ENCODE measurements at regions not wholly inside any gene's neighbourhood (a gene's known extent, or its start where the extent isn't known, plus 50 kb on each side); places are given as distances from the start of the nearest gene placed in this dataset.
"Not testable (repeated sequence)": the region's sequence is repeated elsewhere in the genome, so short reads cannot be mapped to it uniquely, and the experiment has no call there.

DNA sequence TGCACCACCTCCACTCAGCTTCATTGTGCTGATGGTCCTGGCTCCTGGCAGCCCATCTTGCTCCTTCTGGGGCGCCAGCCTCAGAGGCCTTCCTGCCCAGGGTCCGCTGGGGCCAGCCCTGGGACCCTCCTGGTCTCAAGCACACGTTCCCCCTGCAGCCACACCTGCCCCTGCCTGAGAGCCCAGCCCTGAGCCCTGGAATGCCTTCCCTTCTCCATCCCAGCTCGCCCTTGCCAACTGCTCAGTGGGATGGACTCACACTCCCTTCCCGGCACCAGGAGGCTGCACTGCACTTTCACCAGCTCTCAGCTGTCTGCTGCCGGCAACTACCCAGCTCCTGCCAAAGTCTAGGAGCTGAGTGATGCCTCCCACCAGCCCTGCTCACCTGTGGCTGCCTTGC lies 100.9 kb downstream of the TMEM121 start:
- H3K18ac ChIP-seq (ENCODE audit: low read length); H3K4me2 ChIP-seq (ENCODE audit: low read length); H3K14ac ChIP-seq (ENCODE audit: low read length); H4K12ac ChIP-seq (ENCODE audit: low read depth, low read length); H3K4ac ChIP-seq (ENCODE audit: low read depth, low read length); H3K4me1 ChIP-seq (ENCODE audit: control insufficient read depth in 1 of 2, insufficient read depth in 2 of 2, low read length in 2 of 2); H4K8ac ChIP-seq (ENCODE audit: low read depth, low read length); H2AK5ac ChIP-seq (ENCODE audit: low read length); DNase-seq; H2BK12ac ChIP-seq (ENCODE audit: low read length); H2BK120ac ChIP-seq (ENCODE audit: insufficient read depth, low read length, poor library complexity); H2BK5ac ChIP-seq (ENCODE audit: low read depth, low read length, poor library complexity); H2AFZ ChIP-seq (ENCODE audit: insufficient read depth, low read length, poor library complexity); H3K4me3 ChIP-seq (ENCODE audit: low read depth, low read length); H4K91ac ChIP-seq (ENCODE audit: low read depth, low read length); H3K36me3 ChIP-seq (ENCODE audit: control insufficient read depth in 1 of 2, insufficient read depth in 2 of 2, low read length in 2 of 2); H3K79me1 ChIP-seq (ENCODE audit: low read length); H3K27me3 ChIP-seq (ENCODE audit: insufficient read depth, low read length); H3K23ac ChIP-seq (ENCODE audit: low read length); H3K27ac ChIP-seq (ENCODE audit: low read depth, low read length); H3K79me2 ChIP-seq (ENCODE audit: control insufficient read depth, insufficient read depth, low read length, poor library complexity); H3K9ac ChIP-seq (ENCODE audit: low read length): not testable (repeated sequence)
- H3K9me3 ChIP-seq (ENCODE audit: insufficient read depth, low read depth, low read length): peaks cover 70% of the 10 kb centered on the region
- no CpG with 5 or more reads among the region's 6 CpGs for WGBS (ENCODE audit: extremely low coverage, insufficient coverage, insufficient read length)

DNA sequence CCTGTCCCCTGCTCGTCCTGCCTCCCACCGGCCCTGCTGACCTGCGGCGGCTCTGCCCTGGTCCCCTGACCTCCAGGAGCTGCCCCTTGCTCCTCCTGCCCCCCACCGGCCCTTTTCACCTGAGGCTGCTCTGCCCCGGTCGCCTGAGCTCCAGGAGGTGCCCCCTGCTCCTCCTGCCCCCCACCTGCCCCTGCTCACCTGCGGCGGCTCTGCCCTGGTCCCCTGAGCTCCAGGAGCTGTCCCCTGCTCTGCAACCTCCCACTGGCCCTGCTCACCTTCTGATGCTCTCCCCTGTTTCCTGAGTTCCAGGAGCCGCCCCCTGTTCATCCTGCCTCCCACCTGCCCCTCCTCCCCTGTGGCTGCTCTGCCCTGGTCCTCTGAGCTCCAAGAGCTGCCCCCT lies 101.3 kb downstream of the TMEM121 start:
- Histone ChIP-seq H2AFZ (ENCODE audit: insufficient read depth, low read length, poor library complexity) (no peak overlapping the region), H3K9ac (ENCODE audit: low read length) (no peak overlapping the region), H3K4me2 (ENCODE audit: low read length) (no peak overlapping the region), H3K9me3 (ENCODE audit: insufficient read depth, low read depth, low read length) (peaks cover 67% of the 10 kb centered on the region), H4K12ac (ENCODE audit: low read depth, low read length) (no peak overlapping the region), H3K23ac (ENCODE audit: low read length) (no peak overlapping the region), H3K4ac (ENCODE audit: low read depth, low read length) (no peak overlapping the region), H2BK5ac (ENCODE audit: low read depth, low read length, poor library complexity) (no peak overlapping the region), H4K91ac (ENCODE audit: low read depth, low read length) (no peak overlapping the region), H3K79me2 (ENCODE audit: control insufficient read depth, insufficient read depth, low read length, poor library complexity) (no peaks in the 10 kb centered on the region), H2BK12ac (ENCODE audit: low read length) (no peak overlapping the region), H4K8ac (ENCODE audit: low read depth, low read length) (no peak overlapping the region), H3K14ac (ENCODE audit: low read length) (no peak overlapping the region), H2BK120ac (ENCODE audit: insufficient read depth, low read length, poor library complexity) (no peak overlapping the region), H3K4me1 (ENCODE audit: control insufficient read depth in 1 of 2, insufficient read depth in 2 of 2, low read length in 2 of 2) (no peaks in the 10 kb centered on the region), H3K79me1 (ENCODE audit: low read length) (no peaks in the 10 kb centered on the region), H3K36me3 (ENCODE audit: control insufficient read depth in 1 of 2, insufficient read depth in 2 of 2, low read length in 2 of 2) (no peaks in the 10 kb centered on the region), H3K27ac (ENCODE audit: low read depth, low read length) (no peak overlapping the region), H2AK5ac (ENCODE audit: low read length) (no peak overlapping the region), H3K18ac (ENCODE audit: low read length) (no peak overlapping the region), H3K4me3 (ENCODE audit: low read depth, low read length) (no peak overlapping the region), H3K27me3 (ENCODE audit: insufficient read depth, low read length) (no peaks in the 10 kb centered on the region)
- DNase-seq: no peak
- WGBS (ENCODE audit: extremely low coverage, insufficient coverage, insufficient read length): no CpG with 5 or more reads among the region's 10 CpGs

DNA sequence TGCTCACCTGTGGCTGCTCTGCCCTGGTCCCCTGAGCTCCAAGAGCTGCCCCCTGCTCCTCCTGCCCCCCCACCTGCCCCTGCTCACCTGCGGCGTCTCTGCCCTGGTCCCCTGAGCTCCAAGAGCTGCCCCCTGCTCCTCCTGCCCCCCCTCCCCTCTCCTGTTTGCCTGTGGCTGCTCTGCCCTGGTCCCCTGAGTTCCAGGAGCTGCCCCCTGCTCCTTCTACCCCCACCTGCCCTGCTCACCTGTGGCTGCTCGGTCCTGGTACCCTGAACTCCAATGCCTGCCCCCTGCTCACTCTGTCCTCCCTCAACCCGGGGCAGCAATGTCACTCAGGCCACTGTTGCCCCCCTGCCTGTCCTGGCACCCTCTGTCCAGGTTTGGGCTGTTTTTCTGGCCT lies 101.7 kb downstream of the TMEM121 start:
- H4K91ac ChIP-seq (ENCODE audit: low read depth, low read length); H3K79me1 ChIP-seq (ENCODE audit: low read length); H3K4ac ChIP-seq (ENCODE audit: low read depth, low read length); H3K4me3 ChIP-seq (ENCODE audit: low read depth, low read length); H3K18ac ChIP-seq (ENCODE audit: low read length); H3K4me2 ChIP-seq (ENCODE audit: low read length); H3K27ac ChIP-seq (ENCODE audit: low read depth, low read length); H2BK5ac ChIP-seq (ENCODE audit: low read depth, low read length, poor library complexity); H3K14ac ChIP-seq (ENCODE audit: low read length); H3K36me3 ChIP-seq (ENCODE audit: control insufficient read depth in 1 of 2, insufficient read depth in 2 of 2, low read length in 2 of 2); H2AFZ ChIP-seq (ENCODE audit: insufficient read depth, low read length, poor library complexity); H3K79me2 ChIP-seq (ENCODE audit: control insufficient read depth, insufficient read depth, low read length, poor library complexity); H3K9ac ChIP-seq (ENCODE audit: low read length); H2BK12ac ChIP-seq (ENCODE audit: low read length); H3K4me1 ChIP-seq (ENCODE audit: control insufficient read depth in 1 of 2, insufficient read depth in 2 of 2, low read length in 2 of 2); H4K8ac ChIP-seq (ENCODE audit: low read depth, low read length); H2AK5ac ChIP-seq (ENCODE audit: low read length); H2BK120ac ChIP-seq (ENCODE audit: insufficient read depth, low read length, poor library complexity); DNase-seq; H3K27me3 ChIP-seq (ENCODE audit: insufficient read depth, low read length); H3K23ac ChIP-seq (ENCODE audit: low read length); H4K12ac ChIP-seq (ENCODE audit: low read depth, low read length): not testable (repeated sequence)
- WGBS (ENCODE audit: extremely low coverage, insufficient coverage, insufficient read length): no CpG with 5 or more reads among the region's 4 CpGs
- peaks cover 67% of the 10 kb centered on the region for H3K9me3 ChIP-seq (ENCODE audit: insufficient read depth, low read depth, low read length)

DNA sequence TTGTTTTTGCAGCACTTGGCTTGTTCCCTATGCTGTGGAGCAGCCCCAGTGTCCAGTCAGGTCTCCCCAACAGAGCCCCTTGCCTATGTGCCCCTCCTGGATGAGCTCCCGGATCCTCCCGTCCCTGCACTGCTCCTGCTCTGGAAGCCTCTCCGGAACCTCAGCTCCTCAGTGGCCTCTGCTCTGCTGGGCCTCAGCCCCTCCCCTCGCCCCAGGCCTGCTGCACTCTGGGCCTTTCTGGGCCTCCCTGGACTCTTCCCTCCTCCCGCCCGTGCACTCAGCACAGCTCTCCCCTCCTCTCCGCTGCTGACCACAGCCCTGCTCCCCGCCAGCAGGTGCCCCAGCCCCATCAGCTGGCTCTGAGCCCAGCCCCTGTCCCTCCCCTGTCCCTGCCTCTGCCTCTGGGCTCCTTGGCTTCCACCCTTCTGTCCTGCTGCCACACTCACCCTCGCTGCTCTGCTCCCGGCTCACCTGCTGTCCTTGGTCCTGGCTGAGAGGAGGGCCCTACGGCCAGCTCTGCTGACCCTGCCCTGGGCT lies 102.2 kb downstream of the TMEM121 start:
- H4K91ac ChIP-seq (ENCODE audit: low read depth, low read length); H3K4me1 ChIP-seq (ENCODE audit: control insufficient read depth in 1 of 2, insufficient read depth in 2 of 2, low read length in 2 of 2); H2BK12ac ChIP-seq (ENCODE audit: low read length); H3K14ac ChIP-seq (ENCODE audit: low read length); H3K23ac ChIP-seq (ENCODE audit: low read length); H2AK5ac ChIP-seq (ENCODE audit: low read length); H3K79me2 ChIP-seq (ENCODE audit: control insufficient read depth, insufficient read depth, low read length, poor library complexity); H2BK120ac ChIP-seq (ENCODE audit: insufficient read depth, low read length, poor library complexity); H4K8ac ChIP-seq (ENCODE audit: low read depth, low read length); H3K18ac ChIP-seq (ENCODE audit: low read length); H2AFZ ChIP-seq (ENCODE audit: insufficient read depth, low read length, poor library complexity); H3K4me3 ChIP-seq (ENCODE audit: low read depth, low read length); H3K27me3 ChIP-seq (ENCODE audit: insufficient read depth, low read length); H3K4me2 ChIP-seq (ENCODE audit: low read length); H4K12ac ChIP-seq (ENCODE audit: low read depth, low read length); H3K4ac ChIP-seq (ENCODE audit: low read depth, low read length); H2BK5ac ChIP-seq (ENCODE audit: low read depth, low read length, poor library complexity); H3K27ac ChIP-seq (ENCODE audit: low read depth, low read length); H3K36me3 ChIP-seq (ENCODE audit: control insufficient read depth in 1 of 2, insufficient read depth in 2 of 2, low read length in 2 of 2); DNase-seq; H3K9ac ChIP-seq (ENCODE audit: low read length); H3K79me1 ChIP-seq (ENCODE audit: low read length): not testable (repeated sequence)
- no CpG with 5 or more reads among the region's 11 CpGs for WGBS (ENCODE audit: extremely low coverage, insufficient coverage, insufficient read length)
- peaks cover 65% of the 10 kb centered on the region for H3K9me3 ChIP-seq (ENCODE audit: insufficient read depth, low read depth, low read length)
